Transverse colon (tissue), 3 donors: ENCODE measurements at regions not wholly inside any gene's neighbourhood (a gene's known extent, or its start where the extent isn't known, plus 50 kb on each side); places are given as distances from the start of the nearest gene placed in this dataset.

Source experiments
- CTCF ChIP-seq, 5 experiments: fragments of 200-600 bp in 3 of 5; fragments of 450-650 bp in 2 of 5; sonication (generic) in 3 of 5; IDR thresholded peaks; 1 replicate in 2 of 5; 2 replicates in 3 of 5; pipeline ENCODE4 v1.5.1; 2016 to 2017; ENCODE audit warnings: antibody characterized with exemption in 5 of 5, inconsistent platforms in 3 of 5, mild to moderate bottlenecking in 2 of 5, moderate library complexity in 1 of 5
- EP300 ChIP-seq: sonication (generic); formaldehyde crosslinking; IDR thresholded peaks from one replicate; pipeline ENCODE4 v1.6.1; 2017; ENCODE audit warnings: antibody characterized with exemption, low read depth
- POLR2A ChIP-seq: fragments of 450-650 bp; IDR thresholded peaks from one replicate; pipeline ENCODE4 v1.6.1; 2016; ENCODE audit warnings: antibody characterized with exemption, mild to moderate bottlenecking, moderate library complexity

DNA sequence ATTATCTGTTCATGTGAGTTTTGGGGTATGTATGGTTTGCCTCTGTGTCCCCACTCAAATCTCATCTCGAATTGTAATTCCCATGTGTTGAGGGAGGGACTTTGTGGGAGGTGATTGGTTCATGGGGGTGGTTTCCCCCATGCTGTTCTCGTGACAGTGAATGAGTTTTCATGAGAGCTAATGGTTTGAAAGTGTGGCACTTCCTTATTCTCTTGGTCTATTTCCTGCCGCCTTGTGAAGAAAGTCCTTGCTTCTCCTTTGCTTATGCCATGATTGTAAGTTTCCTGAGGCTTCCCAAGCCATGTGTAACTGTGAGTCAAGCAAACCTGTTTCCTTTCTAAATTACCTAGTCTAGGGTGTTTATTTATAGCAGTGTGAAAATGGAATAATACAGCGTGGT is 128.1 kb upstream of the HS3ST4 start:
- no peak for TF ChIP-seq CTCF (IDR thresholded peaks at IDR 0.05)
- no peak for TF ChIP-seq EP300
- no peak for TF ChIP-seq POLR2A
